ENCODE measurements at regions not wholly inside any gene's neighbourhood (a gene's known extent, or its start where the extent isn't known, plus 50 kb on each side); places are given as distances from the start of the nearest gene placed in this dataset.

- TF ChIP-seq CTCF (IDR thresholded peaks at IDR 0.05; ENCODE audit: poor library complexity) (no peak), EZH2phosphoT487 (IDR thresholded peaks at IDR 0.05; ENCODE audit: low read depth, severe bottlenecking, unreplicated experiment) (no peak)
These were observed 155.5 kb upstream of the GDF10 start for GRCh38 chr10:47144525-47144924.

Data from hepatocyte (in vitro differentiated cells).